CD4-positive, alpha-beta T cell (primary cell): ENCODE measurements at regions not wholly inside any gene's neighbourhood (a gene's known extent, or its start where the extent isn't known, plus 50 kb on each side); places are given as distances from the start of the nearest gene placed in this dataset.

Experiments
- ATAC-seq: fragments of 200-7000 bp; cut with Tn5 transposase; one replicate; pipeline ENCODE4 v1.10.0; 2022; ENCODE audit warnings: mild to moderate bottlenecking; ENCODE audit not compliant: poor library complexity
- CTCF ChIA-PET: fragments of 350-600 bp; sonication (Branson Sonifier 250); formaldehyde crosslinking; loops from one replicate; lab custom pipeline; 2021; ENCODE audit warnings: antibody characterized with exemption, inconsistent platforms; lab: Charles Lee
- POLR2A ChIA-PET: fragments of 350-600 bp; sonication (Branson Sonifier 250); formaldehyde crosslinking; loops from one replicate; lab custom pipeline; 2021; ENCODE audit warnings: antibody characterized with exemption, inconsistent platforms; lab: Charles Lee
- DNase-seq, 14 experiments: peaks; one replicate each; pipeline ENCODE4 v3.0.0-alpha.2; 2013 to 2020; ENCODE audit warnings: mixed read lengths in 2 of 14
- H3K27ac ChIP-seq, 2 donors: one replicate each; pipeline versions ENCODE4 v1.5.1 to v1.7.0; 2013; ENCODE audit warnings: low read length in 2 of 2, low read depth in 1 of 2, mild to moderate bottlenecking in 1 of 2
- H3K27me3 ChIP-seq, 2 experiments: 1 replicate in 1 of 2; 2 replicates in 1 of 2; pipeline versions ENCODE4 v1.6.1 to v1.7.0; 2013; ENCODE audit warnings: low read length in 2 of 2, control low read depth in 1 of 2, mild to moderate bottlenecking in 1 of 2, moderate library complexity in 1 of 2; ENCODE audit not compliant: insufficient read depth in 2 of 2, control insufficient read depth in 1 of 2
- H3K36me3 ChIP-seq: one replicate; pipeline ENCODE4 v1.6.1; 2013; ENCODE audit warnings: low read length, control low read depth; ENCODE audit not compliant: insufficient read depth
- H3K4me1 ChIP-seq: one replicate; pipeline ENCODE4 v1.6.1; 2013; ENCODE audit warnings: low read length, control low read depth; ENCODE audit not compliant: insufficient read depth
- H3K4me3 ChIP-seq: one replicate; pipeline ENCODE4 v1.5.1; 2013; ENCODE audit warnings: mild to moderate bottlenecking, low read length, moderate library complexity
- H3K9me3 ChIP-seq, 2 experiments: 1 replicate in 1 of 2; 2 replicates in 1 of 2; pipeline versions ENCODE4 v1.6.1 to v1.7.0; 2013; ENCODE audit warnings: low read length in 2 of 2, mild to moderate bottlenecking in 2 of 2, control low read depth in 1 of 2, moderate library complexity in 1 of 2; ENCODE audit not compliant: control insufficient read depth in 1 of 2, insufficient read depth in 1 of 2
- H3K27ac Mint-ChIP-seq: one replicate; pipeline ENCODE4 v1.8.0; 2020; ENCODE audit warnings: mixed read lengths
- H3K27me3 Mint-ChIP-seq: one replicate; pipeline ENCODE4 v1.8.0; 2021; ENCODE audit warnings: mixed read lengths
- H3K36me3 Mint-ChIP-seq: one replicate; pipeline ENCODE4 v1.8.0; 2021; ENCODE audit warnings: low read depth, mixed read lengths
- H3K4me1 Mint-ChIP-seq: one replicate; pipeline ENCODE4 v1.8.0; 2021; ENCODE audit warnings: low read depth, mixed read lengths
- H3K4me3 Mint-ChIP-seq: one replicate; pipeline ENCODE4 v1.8.0; 2020; ENCODE audit warnings: mild to moderate bottlenecking, mixed read lengths
- H3K9me3 Mint-ChIP-seq: one replicate; pipeline ENCODE4 v1.8.0; 2020; ENCODE audit warnings: mixed read lengths
- CTCF ChIP-seq: fragments of 200-600 bp; IDR thresholded peaks from one replicate; pipeline ENCODE4 v1.8.0; 2022; ENCODE audit warnings: antibody characterized with exemption, mild to moderate bottlenecking
- intact Hi-C, 2 experiments: fragments of 100-400 bp; cut with DNase I in 1 of 2; cut with micrococcal nuclease in 1 of 2; formaldehyde crosslinking; loops; one replicate each; pipeline versions ENCODE4 v1.15.1 to v1.9.0; 2023 to 2025; cut with DNase I, micrococcal nuclease

- intact Hi-C loops, result no loop called here
- H3K27ac ChIP-seq, result no peak overlapping the region
- CTCF ChIA-PET, result no interaction called here
- POLR2A ChIA-PET, result no interaction called here
- no peak overlapping the region for H3K4me3 ChIP-seq
- Mint-ChIP-seq H3K27me3 (no peaks in the 10 kb centered on the region), H3K36me3 (no peaks in the 10 kb centered on the region), H3K9me3 (peaks cover 4% of the 10 kb centered on the region), H3K4me3 (no peak overlapping the region), H3K4me1 (no peaks in the 10 kb centered on the region), H3K27ac (no peak overlapping the region)
- H3K36me3 ChIP-seq, result no peaks in the 10 kb centered on the region
- no peak for DNase-seq
- no peak for ATAC-seq
- no peaks in the 10 kb centered on the region for H3K4me1 ChIP-seq
- H3K9me3 ChIP-seq, result peaks cover 0 to 7% of the 10 kb centered on the region in 2 experiments
- no peaks in the 10 kb centered on the region for H3K27me3 ChIP-seq
- TF ChIP-seq CTCF, result no peak
Observed at GRCh38 chr5:92629574-92629973, 951.4 kb downstream of the NR2F1-AS1 start.

GRCh38 chr5:92629000-92629399, 952.0 kb downstream of the NR2F1-AS1 start:
- Histone ChIP-seq H3K27ac (no peak overlapping the region), H3K27me3 (no peaks in the 10 kb centered on the region), H3K4me1 (no peaks in the 10 kb centered on the region), H3K4me3 (no peak overlapping the region), H3K9me3 (peaks cover 0 to 7% of the 10 kb centered on the region in 2 experiments), H3K36me3 (no peaks in the 10 kb centered on the region)
- ATAC-seq (no peak), DNase-seq (no peak)
- Mint-ChIP-seq H3K4me3 (no peak overlapping the region), H3K27me3 (no peaks in the 10 kb centered on the region), H3K9me3 (peaks cover 4% of the 10 kb centered on the region), H3K27ac (no peak overlapping the region), H3K4me1 (no peaks in the 10 kb centered on the region), H3K36me3 (no peaks in the 10 kb centered on the region)
- CTCF ChIA-PET, result no interaction called here
- POLR2A ChIA-PET, result no interaction called here
- TF ChIP-seq CTCF, result no peak
- intact Hi-C loops, result no loop called here

GRCh38 chr5:92627186-92627585, 953.8 kb downstream of the NR2F1-AS1 start:
- POLR2A ChIA-PET, result no interaction called here
- no peak overlapping the region for H3K27ac ChIP-seq
- no peak for DNase-seq
- ATAC-seq, result no peak
- CTCF ChIA-PET, result no interaction called here
- intact Hi-C loops, result no loop called here
- peaks cover 13% of the 10 kb centered on the region for H3K9me3 Mint-ChIP-seq
- TF ChIP-seq CTCF, result no peak
- no peaks in the 10 kb centered on the region for H3K27me3 ChIP-seq
- no peak overlapping the region for H3K4me3 ChIP-seq
- no peaks in the 10 kb centered on the region for H3K4me1 ChIP-seq
- peaks cover 0 to 7% of the 10 kb centered on the region in 2 experiments for H3K9me3 ChIP-seq
- no peaks in the 10 kb centered on the region for H3K36me3 ChIP-seq
- H3K4me3 Mint-ChIP-seq, result no peak overlapping the region
- no peaks in the 10 kb centered on the region for H3K4me1 Mint-ChIP-seq
- no peak overlapping the region for H3K27ac Mint-ChIP-seq
- H3K36me3 Mint-ChIP-seq, result no peaks in the 10 kb centered on the region
- no peaks in the 10 kb centered on the region for H3K27me3 Mint-ChIP-seq
